ENCODE measurements at regions not wholly inside any gene's neighbourhood (a gene's known extent, or its start where the extent isn't known, plus 50 kb on each side); places are given as distances from the start of the nearest gene placed in this dataset.

GRCh38 chr18:11470941-11471340, 138.5 kb upstream of the SLC35G4 start:
- Histone ChIP-seq H3K4me2 (no peak overlapping the region), H3K79me2 (ENCODE audit: low read depth) (no peaks in the 10 kb centered on the region), H3K9me3 (ENCODE audit: low read depth) (no peaks in the 10 kb centered on the region), H3K27ac (no peak overlapping the region), H3K36me3 (no peaks in the 10 kb centered on the region), H3K4me3 (no peak overlapping the region), H3K9ac (no peak overlapping the region), H3F3A (ENCODE audit: low read depth) (no peaks in the 10 kb centered on the region), H4K20me1 (ENCODE audit: low read depth) (no peaks in the 10 kb centered on the region), H3K4me1 (no peaks in the 10 kb centered on the region), H3K27me3 (no peaks in the 10 kb centered on the region), H2AFZ (replicated peaks) (no peak overlapping the region)
- peaks cover 3% of the 10 kb centered on the region for H3K27me3 Mint-ChIP-seq (ENCODE audit: insufficient read depth, low read depth)
- no peak for TF ChIP-seq EZH2 (IDR thresholded peaks at IDR 0.05)
- no peak for TF ChIP-seq EZH2phosphoT487 (IDR thresholded peaks at IDR 0.05)
- TF ChIP-seq CTCF (IDR thresholded peaks at IDR 0.05) = no peak
- H3K9me3 Mint-ChIP-seq = peaks cover 17% of the 10 kb centered on the region
- no peak for DNase-seq (ENCODE audit: low spot score)
- no peak overlapping the region for H3K4me3 Mint-ChIP-seq
- no peak overlapping the region for H3K27ac Mint-ChIP-seq
- H3K4me1 Mint-ChIP-seq = no peaks in the 10 kb centered on the region
- no peaks in the 10 kb centered on the region for H3K36me3 Mint-ChIP-seq

- peaks cover 3% of the 10 kb centered on the region for H3K27me3 Mint-ChIP-seq (ENCODE audit: insufficient read depth, low read depth)
- H3K4me3 Mint-ChIP-seq = no peak overlapping the region
- H3K4me1 ChIP-seq = no peaks in the 10 kb centered on the region
- no peak overlapping the region for H3K9ac ChIP-seq
- no peak overlapping the region for H3K27ac ChIP-seq
- no peaks in the 10 kb centered on the region for H3K9me3 ChIP-seq (ENCODE audit: low read depth)
- no peaks in the 10 kb centered on the region for H3F3A ChIP-seq (ENCODE audit: low read depth)
- peaks cover under 1% of the 10 kb centered on the region for H3K9me3 Mint-ChIP-seq
- H3K4me2 ChIP-seq = no peak overlapping the region
- no peak for TF ChIP-seq EZH2 (IDR thresholded peaks at IDR 0.05)
- DNase-seq (ENCODE audit: low spot score) = no peak
- no peaks in the 10 kb centered on the region for H4K20me1 ChIP-seq (ENCODE audit: low read depth)
- no peaks in the 10 kb centered on the region for H3K36me3 ChIP-seq
- H3K4me3 ChIP-seq = no peak overlapping the region
- H3K27ac Mint-ChIP-seq = no peak overlapping the region
- H3K27me3 ChIP-seq = no peaks in the 10 kb centered on the region
- H2AFZ ChIP-seq (replicated peaks) = no peak overlapping the region
- H3K4me1 Mint-ChIP-seq = no peaks in the 10 kb centered on the region
- no peaks in the 10 kb centered on the region for H3K79me2 ChIP-seq (ENCODE audit: low read depth)
- no peaks in the 10 kb centered on the region for H3K36me3 Mint-ChIP-seq
Observed at GRCh38 chr18:11468617-11469016, 140.8 kb upstream of the SLC35G4 start.

GRCh38 chr18:11468120-11468519, 141.3 kb upstream of the SLC35G4 start:
- Mint-ChIP-seq H3K27me3 (ENCODE audit: insufficient read depth, low read depth) (peaks cover 3% of the 10 kb centered on the region), H3K36me3 (no peaks in the 10 kb centered on the region), H3K4me3 (no peak overlapping the region), H3K9me3 (no peaks in the 10 kb centered on the region), H3K4me1 (no peaks in the 10 kb centered on the region), H3K27ac (no peak overlapping the region)
- no peaks in the 10 kb centered on the region for H4K20me1 ChIP-seq (ENCODE audit: low read depth)
- H3K4me1 ChIP-seq = no peaks in the 10 kb centered on the region
- no peaks in the 10 kb centered on the region for H3K79me2 ChIP-seq (ENCODE audit: low read depth)
- no peak overlapping the region for H3K4me3 ChIP-seq
- H2AFZ ChIP-seq (replicated peaks) = no peak overlapping the region
- H3F3A ChIP-seq (ENCODE audit: low read depth) = no peaks in the 10 kb centered on the region
- H3K36me3 ChIP-seq = no peaks in the 10 kb centered on the region
- no peak for TF ChIP-seq EZH2phosphoT487 (IDR thresholded peaks at IDR 0.05)
- TF ChIP-seq EZH2 (IDR thresholded peaks at IDR 0.05) = no peak
- no peak for TF ChIP-seq CTCF (IDR thresholded peaks at IDR 0.05)
- H3K9ac ChIP-seq = no peak overlapping the region
- no peaks in the 10 kb centered on the region for H3K9me3 ChIP-seq (ENCODE audit: low read depth)
- H3K27me3 ChIP-seq = no peaks in the 10 kb centered on the region
- no peak overlapping the region for H3K4me2 ChIP-seq
- DNase-seq (ENCODE audit: low spot score) = no peak
- H3K27ac ChIP-seq = no peak overlapping the region

GRCh38 chr18:11467611-11468010, 141.8 kb upstream of the SLC35G4 start:
- H3K27me3 ChIP-seq = no peaks in the 10 kb centered on the region
- H3K4me1 ChIP-seq = no peaks in the 10 kb centered on the region
- no peaks in the 10 kb centered on the region for H3K9me3 ChIP-seq (ENCODE audit: low read depth)
- TF ChIP-seq EZH2 (IDR thresholded peaks at IDR 0.05) (no peak), EZH2phosphoT487 (IDR thresholded peaks at IDR 0.05) (no peak), CTCF (IDR thresholded peaks at IDR 0.05) (no peak)
- H3K36me3 ChIP-seq = no peaks in the 10 kb centered on the region
- no peak overlapping the region for H3K9ac ChIP-seq
- H3K4me3 Mint-ChIP-seq = no peak overlapping the region
- H3K4me2 ChIP-seq = no peak overlapping the region
- peaks cover 3% of the 10 kb centered on the region for H3K27me3 Mint-ChIP-seq (ENCODE audit: insufficient read depth, low read depth)
- H3K9me3 Mint-ChIP-seq = no peaks in the 10 kb centered on the region
- no peak overlapping the region for H3K4me3 ChIP-seq
- no peaks in the 10 kb centered on the region for H3F3A ChIP-seq (ENCODE audit: low read depth)
- no peak overlapping the region for H3K27ac Mint-ChIP-seq
- H2AFZ ChIP-seq (replicated peaks) = no peak overlapping the region
- no peak overlapping the region for H3K27ac ChIP-seq
- no peaks in the 10 kb centered on the region for H3K4me1 Mint-ChIP-seq
- H4K20me1 ChIP-seq (ENCODE audit: low read depth) = no peaks in the 10 kb centered on the region
- H3K36me3 Mint-ChIP-seq = no peaks in the 10 kb centered on the region
- DNase-seq (ENCODE audit: low spot score) = no peak
- no peaks in the 10 kb centered on the region for H3K79me2 ChIP-seq (ENCODE audit: low read depth)
